IPS-18a (cell line): ENCODE measurements at regions not wholly inside any gene's neighbourhood (a gene's known extent, or its start where the extent isn't known, plus 50 kb on each side); places are given as distances from the start of the nearest gene placed in this dataset.

ENCODE experiments used
- H3K27ac ChIP-seq: one replicate; pipeline ENCODE4 v1.5.1; 2013; ENCODE audit warnings: low read length
- H3K27me3 ChIP-seq: one replicate; pipeline ENCODE4 v1.6.1; 2013; ENCODE audit warnings: mild to moderate bottlenecking, low read length; ENCODE audit not compliant: control insufficient read depth, insufficient read depth
- H3K36me3 ChIP-seq: one replicate; pipeline ENCODE4 v1.6.1; 2013; ENCODE audit warnings: low read depth, low read length; ENCODE audit not compliant: control insufficient read depth
- H3K4me1 ChIP-seq: one replicate; pipeline ENCODE4 v1.6.1; 2013; ENCODE audit warnings: low read depth, low read length; ENCODE audit not compliant: control insufficient read depth
- H3K4me3 ChIP-seq: one replicate; pipeline ENCODE4 v1.5.1; 2013; ENCODE audit warnings: low read length
- H3K9ac ChIP-seq: one replicate; pipeline ENCODE4 v1.6.1; 2013; ENCODE audit warnings: mild to moderate bottlenecking, low read length, moderate library complexity
- H3K9me3 ChIP-seq: one replicate; pipeline ENCODE4 v1.6.1; 2013; ENCODE audit warnings: low read depth, low read length; ENCODE audit not compliant: control insufficient read depth

GRCh38 chr22:49721211-49721763 is 106.4 kb downstream of the BRD1 start:
- H3K9ac ChIP-seq: no peak overlapping the region
- no peaks in the 10 kb centered on the region for H3K9me3 ChIP-seq
- H3K36me3 ChIP-seq: no peaks in the 10 kb centered on the region
- peaks cover 6% of the 10 kb centered on the region for H3K4me1 ChIP-seq
- H3K4me3 ChIP-seq: no peak overlapping the region
- peaks cover 56% of the 10 kb centered on the region for H3K27me3 ChIP-seq
- H3K27ac ChIP-seq: no peak overlapping the region

GRCh38 chr22:49720279-49720959 is 107.3 kb downstream of the BRD1 start:
- peaks cover 6% of the 10 kb centered on the region for H3K4me1 ChIP-seq
- H3K36me3 ChIP-seq: no peaks in the 10 kb centered on the region
- H3K9me3 ChIP-seq: no peaks in the 10 kb centered on the region
- no peak overlapping the region for H3K9ac ChIP-seq
- peaks cover 56% of the 10 kb centered on the region for H3K27me3 ChIP-seq
- H3K27ac ChIP-seq: no peak overlapping the region
- H3K4me3 ChIP-seq: no peak overlapping the region

GRCh38 chr22:49719046-49719445 is 108.6 kb downstream of the BRD1 start:
- no peak overlapping the region for H3K9ac ChIP-seq
- H3K4me3 ChIP-seq: no peak overlapping the region
- H3K4me1 ChIP-seq: peaks cover 6% of the 10 kb centered on the region
- peaks cover 44% of the 10 kb centered on the region for H3K27me3 ChIP-seq
- H3K9me3 ChIP-seq: no peaks in the 10 kb centered on the region
- H3K36me3 ChIP-seq: no peaks in the 10 kb centered on the region
- no peak overlapping the region for H3K27ac ChIP-seq

GRCh38 chr22:49718396-49718795 is 109.3 kb downstream of the BRD1 start:
- Histone ChIP-seq H3K4me3 (no peak overlapping the region), H3K27ac (no peak overlapping the region), H3K4me1 (peaks cover 6% of the 10 kb centered on the region), H3K9me3 (no peaks in the 10 kb centered on the region), H3K9ac (no peak overlapping the region), H3K27me3 (peaks cover 37% of the 10 kb centered on the region), H3K36me3 (no peaks in the 10 kb centered on the region)

GRCh38 chr22:49717322-49717919 is 110.3 kb downstream of the BRD1 start:
- Histone ChIP-seq H3K9ac (no peak overlapping the region), H3K9me3 (no peaks in the 10 kb centered on the region), H3K36me3 (no peaks in the 10 kb centered on the region), H3K27me3 (peaks cover 38% of the 10 kb centered on the region), H3K4me1 (peaks cover 6% of the 10 kb centered on the region), H3K27ac (no peak overlapping the region), H3K4me3 (no peak overlapping the region)

GRCh38 chr22:49716441-49716840 is 111.2 kb downstream of the BRD1 start:
- no peak overlapping the region for H3K27ac ChIP-seq
- H3K4me3 ChIP-seq: no peak overlapping the region
- no peaks in the 10 kb centered on the region for H3K36me3 ChIP-seq
- H3K4me1 ChIP-seq: peaks cover 6% of the 10 kb centered on the region
- no peak overlapping the region for H3K9ac ChIP-seq
- peaks cover 39% of the 10 kb centered on the region for H3K27me3 ChIP-seq
- H3K9me3 ChIP-seq: no peaks in the 10 kb centered on the region

- Histone ChIP-seq H3K27ac (no peak overlapping the region), H3K9ac (no peak overlapping the region), H3K36me3 (no peaks in the 10 kb centered on the region), H3K9me3 (no peaks in the 10 kb centered on the region), H3K27me3 (peaks cover 39% of the 10 kb centered on the region), H3K4me1 (peaks cover 6% of the 10 kb centered on the region), H3K4me3 (no peak overlapping the region)
Measured at GRCh38 chr22:49715450-49715849, 112.2 kb downstream of the BRD1 start.

- no peak overlapping the region for H3K4me3 ChIP-seq
- no peaks in the 10 kb centered on the region for H3K36me3 ChIP-seq
- H3K9ac ChIP-seq: no peak overlapping the region
- peaks cover 25% of the 10 kb centered on the region for H3K27me3 ChIP-seq
- H3K4me1 ChIP-seq: peaks cover 3% of the 10 kb centered on the region
- H3K27ac ChIP-seq: no peak overlapping the region
- H3K9me3 ChIP-seq: no peaks in the 10 kb centered on the region
Measured at GRCh38 chr22:49713003-49713402, 114.7 kb downstream of the BRD1 start.

GRCh38 chr22:49712195-49712791 is 115.4 kb downstream of the BRD1 start:
- no peaks in the 10 kb centered on the region for H3K4me1 ChIP-seq
- H3K9ac ChIP-seq: no peak overlapping the region
- no peak overlapping the region for H3K4me3 ChIP-seq
- H3K27me3 ChIP-seq: peaks cover 22% of the 10 kb centered on the region
- H3K27ac ChIP-seq: no peak overlapping the region
- no peaks in the 10 kb centered on the region for H3K36me3 ChIP-seq
- no peaks in the 10 kb centered on the region for H3K9me3 ChIP-seq

GRCh38 chr22:49710746-49711145 is 116.9 kb downstream of the BRD1 start:
- Histone ChIP-seq H3K27me3 (peaks cover 9% of the 10 kb centered on the region), H3K9me3 (no peaks in the 10 kb centered on the region), H3K27ac (no peak overlapping the region), H3K4me3 (no peak overlapping the region), H3K36me3 (no peaks in the 10 kb centered on the region), H3K9ac (no peak overlapping the region), H3K4me1 (no peaks in the 10 kb centered on the region)

GRCh38 chr22:49709464-49709863 is 118.2 kb downstream of the BRD1 start:
- Histone ChIP-seq H3K36me3 (no peaks in the 10 kb centered on the region), H3K9ac (no peak overlapping the region), H3K9me3 (no peaks in the 10 kb centered on the region), H3K27me3 (peaks cover 5% of the 10 kb centered on the region), H3K27ac (no peak overlapping the region), H3K4me3 (no peak overlapping the region), H3K4me1 (no peaks in the 10 kb centered on the region)
